Stimulated activated CD4-positive, alpha-beta T cell treated with anti-CD3 and anti-CD28 coated beads, Interleukin-1b, Interleukin-23, amount 100 ng/mL, for 4 hours (primary cell): ENCODE measurements at regions not wholly inside any gene's neighbourhood (a gene's known extent, or its start where the extent isn't known, plus 50 kb on each side); places are given as distances from the start of the nearest gene placed in this dataset.

Experiments
- DNase-seq, 2 donors: peaks; one replicate each; pipeline ENCODE4 v3.0.0-alpha.2; 2020; ENCODE audit warnings: low read depth in 2 of 2

DNA sequence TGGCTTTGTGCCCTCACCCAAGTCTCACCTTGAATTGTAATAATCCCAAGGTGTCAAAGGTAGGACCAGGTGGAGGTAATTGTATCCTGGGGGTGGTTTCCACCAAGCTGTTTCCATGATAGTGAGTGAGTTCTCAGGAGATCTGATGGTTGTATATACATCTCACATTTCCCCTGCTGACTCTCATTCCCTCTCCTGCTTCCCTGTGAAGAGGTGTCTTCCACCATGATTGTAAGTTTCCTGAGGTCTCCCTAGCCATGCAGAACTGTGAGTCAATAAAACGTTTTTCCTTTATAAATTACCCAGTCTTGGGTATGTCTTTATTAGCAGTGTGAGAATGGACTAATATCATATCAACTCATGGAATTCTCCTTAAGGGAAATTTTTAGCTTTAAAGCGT is 302.6 kb downstream of the LIG4 start:
- DNase-seq = no peak

DNA sequence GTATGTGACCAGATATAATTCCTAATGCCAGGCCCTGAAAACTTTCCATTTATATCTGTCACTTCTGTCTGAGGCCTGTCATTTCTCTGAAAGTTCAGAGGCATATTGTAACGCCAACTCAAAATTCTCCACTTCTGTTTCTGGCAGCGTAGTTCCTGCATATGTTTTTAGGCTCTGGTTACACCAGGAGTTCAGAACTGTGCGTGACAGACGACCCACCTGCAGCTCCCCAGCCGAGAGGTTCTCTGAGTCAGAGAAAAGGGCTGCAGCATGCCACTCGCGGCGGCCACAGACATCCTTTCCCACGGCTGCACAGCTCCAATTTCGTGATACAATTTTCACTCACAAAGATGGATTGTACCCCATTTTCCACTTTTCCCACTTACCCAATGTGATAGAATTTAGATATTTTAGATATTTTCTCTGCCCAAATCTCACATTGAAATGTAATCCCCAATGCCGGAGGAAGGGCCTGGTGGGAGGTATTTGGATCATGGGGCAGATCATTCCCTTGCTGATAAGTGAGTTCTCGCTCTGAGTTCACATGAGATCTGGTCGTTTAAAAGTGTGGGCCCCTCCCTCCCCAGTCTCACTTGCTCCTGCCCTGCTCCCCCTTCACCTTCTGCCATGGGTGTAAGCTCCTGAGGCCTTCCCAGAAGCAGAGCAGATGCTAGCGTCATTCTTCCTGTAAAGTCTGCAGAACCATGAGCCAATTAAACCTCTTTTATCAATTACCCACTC is 308.1 kb downstream of the LIG4 start:
- DNase-seq = no peak

DNA sequence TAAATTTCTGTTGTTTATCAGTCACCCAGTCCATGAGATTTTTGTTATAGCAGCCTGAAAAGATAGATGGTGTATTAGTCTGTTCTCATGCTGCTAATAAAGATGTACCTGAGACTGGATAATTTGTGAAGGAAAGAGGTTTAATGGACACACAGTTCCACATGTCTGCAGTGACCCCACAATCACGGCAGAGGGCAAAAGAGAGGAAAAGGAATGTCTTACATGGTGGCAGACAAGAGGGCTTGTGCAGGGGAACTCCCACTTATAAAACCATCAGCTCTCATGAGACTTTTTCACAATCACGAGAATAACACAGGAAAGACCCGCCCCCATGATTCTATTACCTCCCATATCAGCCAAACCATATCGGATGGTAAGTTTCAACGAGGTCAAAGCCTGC is 309.2 kb downstream of the LIG4 start:
- no peak for DNase-seq

DNA sequence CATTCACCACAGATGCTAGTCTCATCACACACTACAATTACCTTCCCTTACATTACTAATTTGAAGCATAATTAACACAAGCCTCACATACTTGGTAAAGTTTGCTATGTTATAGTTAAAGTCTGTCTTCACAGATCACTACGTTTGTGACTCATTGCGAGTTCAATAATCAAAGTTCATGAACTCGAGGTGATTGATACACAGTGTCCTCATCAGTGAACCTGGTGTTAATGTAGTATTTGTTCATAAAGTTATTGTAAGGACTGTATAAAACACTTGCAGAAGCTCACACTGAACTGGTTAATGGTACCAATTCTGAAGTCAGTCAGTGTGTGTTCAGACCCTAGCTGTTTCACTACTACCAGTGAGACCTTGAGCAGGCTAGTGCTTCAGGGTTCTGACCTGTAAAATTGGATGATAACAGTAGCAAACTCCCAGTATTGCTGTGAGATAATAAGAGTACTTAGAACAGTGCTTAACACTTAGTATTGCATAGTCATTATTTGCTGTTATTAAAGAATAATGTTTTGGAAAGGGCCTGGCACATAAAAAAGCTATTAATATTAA is 313.3 kb downstream of the LIG4 start:
- DNase-seq = no peak

DNA sequence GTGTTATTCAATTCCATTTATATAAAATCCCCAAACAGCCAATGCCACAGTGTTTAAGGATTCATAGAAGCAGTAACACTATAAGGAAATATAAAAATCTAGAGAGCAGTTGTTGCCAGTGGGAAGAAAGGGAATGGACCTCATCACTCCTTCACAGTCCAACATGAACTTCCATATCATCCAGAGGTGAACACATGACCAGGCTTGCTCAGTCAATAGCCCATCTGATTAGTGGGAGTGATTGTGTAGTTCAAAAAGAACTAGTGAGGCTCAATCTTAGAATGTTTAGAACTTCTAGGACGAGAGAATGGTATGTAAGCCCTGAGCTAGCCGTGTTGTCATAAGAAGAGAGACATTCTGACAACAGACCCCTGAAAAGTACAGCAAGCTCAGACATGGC is 314.1 kb downstream of the LIG4 start:
- DNase-seq = no peak

DNA sequence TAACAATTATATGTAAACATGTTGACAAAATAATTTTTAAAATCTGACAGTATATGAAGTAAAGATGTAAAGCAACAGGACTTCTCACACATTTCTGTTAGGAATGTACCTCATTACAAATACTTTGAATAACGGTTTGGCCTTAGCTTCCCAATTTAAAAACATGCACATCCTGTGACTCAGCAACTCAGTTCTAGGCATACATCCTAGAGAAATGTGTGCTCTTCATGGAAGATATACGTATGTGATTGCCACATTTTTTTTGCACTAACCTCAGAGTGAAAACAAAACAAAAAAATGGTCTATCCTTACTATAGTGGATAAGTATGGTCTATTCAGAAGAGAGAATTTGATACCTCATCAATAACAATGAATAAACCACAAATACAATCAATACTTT is 314.6 kb downstream of the LIG4 start:
- no peak for DNase-seq

DNA sequence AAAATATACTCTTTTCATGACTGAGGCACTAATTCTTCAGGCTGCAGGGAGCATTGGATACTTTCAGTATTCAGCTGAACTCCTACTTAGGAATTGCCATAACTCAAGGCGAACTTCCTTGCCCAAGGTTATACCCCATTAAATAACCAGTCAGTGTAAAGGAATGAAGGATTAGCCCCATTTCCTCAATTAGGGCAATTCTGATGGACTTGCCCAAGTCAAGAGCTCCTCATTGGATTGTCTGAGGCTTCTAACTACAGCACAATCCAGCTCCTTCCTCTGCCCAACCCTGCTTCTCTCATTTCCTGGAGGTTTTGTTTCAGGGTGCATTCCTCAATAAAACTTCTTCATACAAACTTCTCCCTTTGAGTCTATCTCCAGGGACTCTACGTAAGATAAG is 329.2 kb downstream of the LIG4 start:
- no peak for DNase-seq

DNA sequence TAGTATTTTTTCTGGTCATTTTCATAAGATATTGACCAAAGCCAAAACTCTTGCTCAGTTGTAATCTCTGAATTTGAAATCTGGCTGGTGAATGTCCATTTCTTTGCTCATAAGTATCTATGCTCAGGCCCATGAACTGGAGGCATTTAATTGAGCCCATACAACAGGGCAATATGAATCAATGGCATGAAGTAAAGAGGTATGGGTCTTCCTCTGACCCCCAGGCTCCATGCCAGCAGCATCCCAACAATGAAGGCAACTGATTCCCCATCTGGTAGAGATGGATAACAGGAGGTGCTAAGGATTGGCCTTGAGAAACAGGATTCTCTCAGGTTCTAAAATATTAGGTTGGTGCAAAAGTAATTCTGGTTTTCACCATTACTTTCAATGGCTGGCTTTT is 330.8 kb downstream of the LIG4 start:
- DNase-seq = no peak

DNA sequence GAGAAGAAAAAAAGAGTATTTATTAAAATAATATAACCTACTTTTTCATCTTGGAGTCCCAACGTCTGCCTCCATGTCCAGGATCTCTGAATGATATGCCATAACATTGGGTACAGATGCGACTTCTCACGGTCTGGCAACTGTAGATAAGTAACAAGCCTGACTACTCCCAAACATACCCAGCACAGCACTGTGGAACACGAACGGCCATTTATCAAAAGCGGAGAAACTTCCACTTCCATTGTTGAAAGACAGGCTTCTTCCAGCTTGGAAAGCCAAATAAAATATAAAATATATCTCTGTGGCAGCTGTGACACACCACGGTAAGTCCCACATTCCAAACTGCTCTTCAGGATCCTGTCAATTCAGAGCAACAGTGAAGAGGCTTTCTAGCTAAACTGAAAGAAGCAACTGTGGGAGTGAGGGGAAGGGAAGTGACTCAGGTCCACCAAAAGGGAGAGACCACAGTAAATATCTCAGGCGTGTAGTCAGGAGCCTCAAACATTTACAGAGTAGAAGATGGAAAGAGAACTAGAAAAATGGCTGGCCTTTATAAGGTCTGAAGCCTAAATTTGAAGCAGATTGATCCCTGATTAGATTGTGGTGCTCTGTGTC is 331.7 kb downstream of the LIG4 start:
- DNase-seq = no peak

DNA sequence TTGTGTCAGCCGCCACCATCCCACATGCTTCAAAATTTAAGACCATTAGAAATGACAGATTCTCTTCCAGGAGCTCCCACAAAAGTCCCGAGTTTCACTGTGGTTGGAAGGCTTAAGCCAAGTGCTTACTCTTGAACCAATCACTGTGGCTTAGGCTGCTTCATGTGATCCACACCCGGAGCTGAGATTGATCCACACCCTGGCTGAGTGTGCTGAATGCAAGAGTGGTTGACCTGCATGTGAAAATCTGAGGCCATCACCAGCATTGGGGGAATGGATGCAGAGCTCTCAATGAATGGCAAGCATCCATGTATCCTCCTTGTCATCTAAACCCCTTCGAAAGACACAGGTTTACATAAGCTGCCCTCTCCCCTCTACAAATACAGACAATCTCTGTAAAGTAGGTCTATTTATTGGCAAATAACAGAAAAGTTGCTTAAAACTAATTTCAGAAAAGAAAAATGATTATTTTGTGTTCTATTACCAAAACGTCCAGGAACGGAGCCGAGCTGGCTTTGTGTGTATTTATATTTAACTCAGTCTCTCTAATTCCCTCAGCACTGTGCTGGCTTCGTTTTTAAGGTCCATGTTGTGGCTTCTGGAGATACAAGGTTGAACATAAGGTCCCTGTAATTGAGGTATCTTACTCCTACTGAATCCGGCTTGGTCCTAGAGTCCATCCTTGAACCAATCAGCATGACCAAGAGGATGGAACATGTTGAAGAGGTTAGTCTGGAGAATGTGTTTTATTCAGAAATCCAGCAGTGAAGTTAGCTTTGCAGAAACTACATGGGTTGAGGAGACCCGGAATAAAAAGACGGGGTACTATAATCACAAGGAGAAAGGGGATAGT is 332.4 kb downstream of the LIG4 start:
- no peak for DNase-seq

DNA sequence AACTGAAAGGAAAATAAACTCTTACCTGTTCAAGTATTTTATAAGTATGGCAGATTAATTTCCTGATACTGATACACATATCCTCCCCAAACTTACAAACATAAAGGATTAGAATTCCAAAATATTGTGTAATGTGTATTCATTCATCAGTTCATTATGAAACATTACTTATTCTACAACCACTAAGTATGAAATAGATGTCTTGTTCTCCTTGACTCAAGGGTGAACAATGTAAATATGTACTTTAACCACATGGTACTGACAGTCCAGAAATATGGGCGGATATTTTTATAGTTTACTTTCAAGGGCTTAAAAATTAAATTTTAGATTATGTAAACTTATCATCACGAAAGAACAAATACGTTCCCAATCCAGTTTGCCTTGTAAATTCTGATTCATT is 334.0 kb downstream of the LIG4 start:
- DNase-seq = no peak

DNA sequence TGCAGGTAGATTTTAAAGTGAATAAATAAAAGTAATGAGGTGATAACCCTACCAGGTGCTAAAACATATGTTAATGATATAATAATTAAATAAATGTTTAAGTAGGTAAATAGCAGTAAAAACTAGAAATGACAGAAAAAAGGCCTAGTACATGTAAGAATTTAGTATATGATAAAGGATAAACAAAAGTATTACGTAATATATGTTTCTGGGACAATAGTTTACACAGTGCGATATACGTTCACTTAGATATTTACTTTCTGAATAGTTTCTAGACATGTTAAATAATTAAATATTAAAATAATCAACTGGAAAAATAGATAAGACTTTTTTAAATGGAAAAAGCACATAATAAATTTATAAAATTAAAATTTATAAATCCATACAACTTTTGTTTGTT is 340.9 kb downstream of the LIG4 start:
- no peak for DNase-seq

DNA sequence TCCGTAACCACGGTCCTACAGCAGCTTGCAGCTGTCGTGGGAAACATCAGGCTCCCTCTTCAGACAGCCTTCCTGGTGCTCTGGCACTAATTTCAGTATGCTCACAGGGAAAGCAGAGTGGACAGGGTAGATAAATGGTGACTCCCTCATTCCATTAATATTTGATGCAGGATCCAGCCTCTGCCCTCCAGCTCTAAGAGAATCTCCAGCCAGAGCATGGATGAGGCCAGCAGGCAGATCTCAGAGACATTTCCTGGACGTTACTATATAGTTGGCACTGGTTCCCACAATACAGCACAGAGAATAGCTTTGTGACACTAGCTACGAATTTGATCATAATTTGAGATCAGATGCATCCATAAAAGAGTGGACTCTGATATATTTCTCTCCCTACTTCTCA is 341.4 kb downstream of the LIG4 start:
- DNase-seq = no peak

DNA sequence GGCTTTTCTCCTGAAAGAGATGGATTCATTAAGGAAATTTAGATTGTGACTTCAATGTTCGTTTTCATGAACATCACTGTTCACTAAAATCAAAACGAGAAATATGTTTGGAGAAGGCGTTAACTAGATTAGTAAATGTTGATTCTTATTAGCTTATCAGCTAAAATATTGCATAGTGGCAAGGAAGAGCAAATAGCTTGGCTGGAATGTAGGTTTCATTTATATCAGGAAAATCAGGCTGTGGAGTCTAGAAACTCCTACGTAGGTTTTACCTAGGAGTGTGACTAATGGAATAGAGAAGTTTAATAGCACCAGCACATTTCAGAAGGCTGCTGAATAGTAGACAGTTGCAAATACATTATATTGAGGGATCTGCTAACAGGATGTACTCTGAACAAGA is 344.9 kb downstream of the LIG4 start:
- no peak for DNase-seq

DNA sequence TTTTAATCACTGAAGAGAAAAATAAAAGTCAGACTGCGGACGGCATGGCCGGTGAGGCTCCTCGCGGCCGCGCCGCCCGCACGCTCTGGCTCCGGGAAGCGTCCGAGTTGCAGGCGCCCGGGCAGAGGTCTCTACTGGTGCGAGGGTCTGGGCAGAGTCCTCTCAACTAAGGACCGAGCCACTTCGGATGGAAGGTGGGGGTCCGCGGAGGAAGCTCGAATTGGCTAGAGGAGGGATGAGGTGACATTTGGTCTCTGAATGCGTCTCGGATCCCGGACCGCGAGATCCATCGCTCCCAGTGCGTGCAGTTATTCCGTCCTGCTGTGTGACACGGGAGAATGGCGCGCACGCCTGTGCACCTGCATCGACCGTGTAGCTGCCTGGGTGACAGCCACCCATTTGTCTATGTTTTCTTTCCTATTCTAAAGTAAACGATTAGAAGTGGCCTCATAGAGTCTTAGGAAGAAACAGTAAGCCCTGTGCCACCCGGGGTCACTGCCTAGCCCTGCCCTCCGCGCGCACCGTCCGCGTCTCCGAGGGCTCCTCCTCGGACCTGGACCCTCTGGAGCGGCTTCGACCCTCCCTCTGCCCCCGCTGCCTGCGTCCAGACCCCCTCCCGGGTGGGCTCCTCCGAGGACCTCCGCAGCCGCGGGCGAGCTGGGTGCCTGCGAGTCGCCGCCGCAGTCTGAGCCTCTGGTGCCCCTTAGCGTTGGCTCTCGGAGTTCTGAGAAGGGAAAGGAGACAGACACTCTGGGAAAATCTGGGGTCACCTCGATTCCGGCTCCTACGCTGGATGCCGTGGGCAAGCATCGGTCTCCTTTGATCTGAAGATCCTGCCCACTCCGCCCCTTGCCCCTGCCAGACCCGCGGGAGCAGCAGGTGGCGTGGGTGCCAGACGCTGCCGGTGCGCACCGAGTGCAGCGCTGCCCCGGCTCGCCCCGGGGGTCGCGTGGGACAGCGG is 347.4 kb downstream of the LIG4 start:
- no peak for DNase-seq

DNA sequence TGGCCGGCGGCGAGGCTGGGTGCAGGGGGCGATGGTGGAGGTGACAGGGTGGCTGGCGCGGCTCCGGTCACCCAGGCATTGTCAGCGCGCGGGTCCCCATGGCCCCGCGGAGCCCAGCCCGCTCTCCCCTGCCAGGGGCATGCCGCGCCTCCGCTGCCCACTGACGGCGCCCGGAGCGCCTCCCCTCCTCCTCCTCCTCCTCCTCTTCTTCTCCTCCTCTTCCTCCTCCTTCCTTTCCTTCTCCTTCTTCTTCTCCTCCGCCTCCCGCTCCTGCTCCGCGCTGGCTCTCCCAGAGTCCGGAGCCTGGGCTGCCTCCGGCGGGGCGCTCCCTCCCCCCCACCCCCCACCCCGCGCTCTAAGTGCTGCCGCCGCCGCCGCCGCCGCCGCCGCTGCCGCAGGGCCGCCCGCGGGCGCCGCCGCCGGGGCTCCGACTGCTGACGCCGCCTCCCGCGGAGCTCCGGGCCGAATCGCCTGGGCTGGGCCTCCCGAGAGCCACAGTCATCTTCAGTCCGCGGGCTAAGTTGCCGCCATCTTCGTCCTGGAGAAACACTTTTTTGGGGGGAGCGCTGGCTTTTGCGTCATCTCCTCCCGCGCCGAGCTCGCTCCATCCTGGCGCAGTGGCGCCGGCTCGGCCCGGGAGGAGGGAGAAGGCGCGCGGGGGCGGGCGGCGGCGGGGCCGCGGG is 348.3 kb downstream of the LIG4 start:
- DNase-seq = no peak

DNA sequence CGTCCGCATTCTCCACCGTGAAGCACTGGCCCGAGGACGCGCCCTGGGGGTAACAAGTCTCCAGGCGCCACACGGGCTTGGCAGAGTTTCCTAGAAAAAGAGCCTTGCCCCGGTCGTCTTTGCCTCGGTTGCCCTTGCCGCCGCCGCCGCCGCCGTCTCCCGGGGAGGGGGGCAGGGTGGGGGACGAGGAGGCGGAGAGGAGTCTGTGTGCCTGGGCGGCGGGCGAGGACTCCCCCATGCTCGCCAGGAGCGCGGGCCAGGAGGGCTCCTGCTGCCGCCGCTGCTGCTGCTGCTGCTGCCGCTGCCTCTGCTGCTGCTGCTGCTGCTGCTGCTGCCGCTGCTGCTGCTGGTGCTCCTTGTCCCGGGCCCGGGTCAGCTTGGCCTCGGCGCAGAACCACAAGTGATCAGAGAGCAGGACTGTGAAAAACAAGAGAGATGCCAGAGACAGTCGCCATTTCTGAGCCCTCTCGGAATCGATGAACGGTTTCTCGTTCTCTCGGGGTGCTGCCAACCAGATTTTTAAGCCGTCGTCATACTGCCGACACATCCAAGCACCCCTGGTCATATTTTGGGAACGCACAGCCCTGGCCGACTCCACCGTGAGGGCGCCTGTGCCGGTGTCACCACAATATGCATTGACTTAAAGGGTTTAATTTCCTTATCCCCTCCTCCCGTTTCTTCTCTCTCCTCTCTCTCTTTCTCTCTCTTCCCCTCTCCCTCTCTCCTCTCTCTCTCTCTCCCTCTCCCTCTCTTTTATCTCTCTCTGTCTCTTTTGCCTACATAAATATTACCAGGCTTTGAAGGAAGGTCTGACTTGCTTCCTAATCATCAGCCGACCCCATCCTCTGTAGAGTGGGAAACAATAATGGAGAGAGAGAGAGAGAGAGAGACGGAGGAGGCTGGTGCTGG is 349.1 kb downstream of the LIG4 start:
- no peak for DNase-seq

DNA sequence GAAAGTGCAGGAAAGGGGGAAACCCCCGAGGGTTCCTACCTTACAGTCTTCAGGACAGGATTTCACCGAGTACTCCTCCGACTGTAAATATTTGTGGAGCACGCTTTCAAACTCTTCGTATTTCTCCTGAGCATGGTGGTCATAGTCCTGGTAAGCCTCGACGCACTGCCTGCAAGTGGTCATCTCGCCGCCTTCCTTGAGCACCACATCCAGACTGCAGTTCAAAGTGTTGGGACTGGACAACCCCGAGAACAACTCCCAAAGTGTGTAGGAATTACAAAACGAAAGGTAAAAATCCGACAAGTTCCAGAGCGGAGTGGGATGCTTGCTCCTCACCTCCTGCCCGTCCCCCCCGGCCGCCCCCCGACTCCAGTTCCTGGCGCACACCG is 349.7 kb downstream of the LIG4 start:
- DNase-seq = no peak

DNA sequence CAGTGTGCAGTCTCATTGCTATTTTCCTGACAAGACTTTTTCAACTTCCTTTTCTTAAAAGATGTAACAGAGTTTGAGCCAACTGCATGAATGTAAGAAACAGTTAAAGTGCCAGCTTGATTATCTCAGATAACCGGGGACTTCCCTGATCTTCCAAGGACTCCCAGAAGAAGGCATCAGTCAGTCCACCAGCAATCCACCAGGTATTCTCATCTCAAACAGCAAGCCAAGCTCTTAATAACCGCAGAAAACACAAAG is 350.1 kb downstream of the LIG4 start:
- no peak for DNase-seq
